DLD1 (cell line): ENCODE measurements at regions not wholly inside any gene's neighbourhood (a gene's known extent, or its start where the extent isn't known, plus 50 kb on each side); places are given as distances from the start of the nearest gene placed in this dataset.
"Not testable (repeated sequence)": the region's sequence is repeated elsewhere in the genome, so short reads cannot be mapped to it uniquely, and the experiment has no call there.

ENCODE experiments used
- in situ Hi-C: cut with HindIII; loops from 2 replicates; pipeline ENCODE4 v1.10.0; 2017; ENCODE audit warnings: low sequenced_read_pairs

DNA sequence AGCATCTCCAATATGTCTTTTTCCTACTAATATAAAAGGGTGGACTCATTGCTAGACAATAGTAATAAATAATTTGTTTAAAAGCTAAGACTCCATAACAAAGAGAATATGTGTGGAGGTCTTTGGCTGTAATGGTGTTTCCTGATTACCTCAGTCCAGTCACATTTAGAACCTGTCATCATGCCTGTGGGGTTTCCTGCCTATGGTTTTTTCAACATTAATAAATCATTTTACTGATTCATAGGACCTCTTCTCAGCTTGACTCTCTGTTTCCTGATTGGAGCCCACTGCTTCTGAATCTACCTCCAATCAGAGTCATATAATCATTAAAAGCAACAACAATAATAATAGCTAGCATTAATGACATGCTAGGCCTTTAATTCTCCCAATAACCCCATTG lies 52.4 kb upstream of the GNAI1 start:
- in situ Hi-C loops = no loop called here

DNA sequence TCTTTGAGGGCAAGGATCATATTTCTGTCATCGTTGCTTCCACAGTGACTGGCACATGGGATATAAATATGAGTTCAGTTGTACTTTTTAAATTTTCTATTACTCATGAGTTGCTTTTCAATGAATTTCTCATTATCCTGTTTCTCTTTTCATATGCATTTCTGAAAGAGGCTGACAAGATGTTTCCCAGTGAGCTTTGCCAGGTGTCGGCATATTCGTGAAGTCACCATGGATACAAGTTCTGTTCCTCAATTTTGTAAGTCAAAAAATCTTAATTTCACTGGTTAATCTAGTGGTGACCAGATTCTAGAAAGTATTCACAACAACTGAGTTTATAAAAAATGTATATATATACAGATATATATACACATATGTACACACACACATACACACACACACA lies 55.7 kb upstream of the GNAI1 start:
- in situ Hi-C loops = no loop called here

DNA sequence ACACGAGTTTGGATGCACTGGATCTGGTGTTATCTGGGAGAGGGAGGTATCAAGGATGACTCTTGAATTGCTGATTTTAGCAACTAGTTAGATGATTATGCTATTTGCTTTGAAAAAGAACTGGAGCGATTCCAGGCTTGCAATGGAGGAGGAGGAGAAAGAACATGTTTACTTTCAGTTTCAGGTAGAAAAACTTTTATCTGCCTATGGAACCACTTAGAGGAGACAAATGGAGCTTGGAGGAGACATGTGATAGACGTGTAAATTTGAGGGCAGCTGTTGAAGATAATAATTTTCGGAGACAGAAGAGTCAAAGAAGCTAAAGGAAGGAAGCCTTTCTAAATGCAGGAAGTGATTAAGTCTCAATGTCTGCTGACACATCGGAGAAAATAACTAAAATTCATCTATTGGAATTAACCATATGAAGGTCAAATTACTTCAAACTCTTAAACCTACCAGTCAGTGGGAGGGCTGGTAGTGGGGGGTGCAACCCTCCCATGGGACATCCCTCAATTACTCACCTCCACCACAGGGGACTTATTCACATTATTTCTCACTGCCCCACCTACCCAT lies 56.4 kb upstream of the GNAI1 start:
- in situ Hi-C loops = no loop called here

DNA sequence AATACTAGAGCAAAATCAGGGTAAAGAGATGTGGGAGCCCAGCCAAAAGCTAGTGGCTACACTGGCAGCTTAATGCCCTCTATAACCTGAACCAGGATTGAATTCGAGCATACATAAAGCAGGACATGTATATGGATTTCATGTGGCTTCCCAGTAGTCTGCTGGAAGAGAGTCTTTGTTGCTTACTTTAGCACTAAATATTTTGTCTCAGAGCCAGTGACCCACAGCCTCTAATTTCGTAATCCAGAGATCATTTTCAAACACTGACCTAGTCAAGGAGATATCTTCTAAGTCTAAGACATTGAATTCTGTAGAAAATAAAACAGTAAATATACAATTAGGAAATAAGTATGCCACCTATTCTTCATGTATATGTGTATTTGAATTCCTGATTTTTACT lies 64.2 kb upstream of the GNAI1 start:
- in situ Hi-C loops = no loop called here

DNA sequence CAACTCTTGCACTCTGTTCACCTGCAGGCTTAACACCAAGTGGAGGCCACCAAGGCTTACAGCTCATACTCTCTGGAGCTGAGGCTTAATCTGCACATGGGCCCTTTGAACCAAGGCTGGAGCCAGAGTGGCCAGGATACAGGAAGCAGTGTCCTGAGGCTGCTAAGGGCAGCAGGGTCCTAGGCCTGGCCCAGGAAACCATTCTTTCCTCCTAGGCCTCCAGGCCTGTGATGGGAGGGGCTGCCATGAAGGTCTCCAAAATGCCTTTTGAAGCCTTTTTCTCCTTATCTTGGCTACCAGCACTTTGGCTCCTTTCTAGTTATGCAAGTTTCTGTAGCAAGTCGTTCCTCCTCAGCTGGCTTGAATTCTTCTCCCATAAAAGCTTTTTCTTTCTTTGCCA lies 68.0 kb upstream of the GNAI1 start:
- in situ Hi-C loops = loop anchor here (5.0 kb wide), 1 partner anchor 76 kb away; no protein-coding TSS in a partner anchor

DNA sequence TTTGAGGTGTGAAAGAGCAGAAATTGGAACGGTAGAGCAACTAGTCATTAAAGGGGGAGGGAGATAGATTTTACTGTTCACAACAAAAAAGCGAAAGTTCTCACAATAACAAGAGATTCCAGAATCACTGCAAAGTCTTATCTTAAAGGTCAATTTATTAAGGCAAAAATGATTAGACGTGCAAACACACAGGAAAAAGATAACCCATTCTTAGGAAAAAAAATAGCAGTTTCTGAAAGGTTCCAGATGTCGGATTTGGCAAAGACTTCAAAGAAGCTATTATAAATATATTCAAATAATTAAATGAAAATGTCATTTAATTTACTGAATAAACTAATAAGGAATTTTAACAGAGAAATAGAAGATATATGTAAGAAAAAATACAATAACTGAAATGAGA lies 70.8 kb upstream of the GNAI1 start:
- in situ Hi-C loops = no loop called here

DNA sequence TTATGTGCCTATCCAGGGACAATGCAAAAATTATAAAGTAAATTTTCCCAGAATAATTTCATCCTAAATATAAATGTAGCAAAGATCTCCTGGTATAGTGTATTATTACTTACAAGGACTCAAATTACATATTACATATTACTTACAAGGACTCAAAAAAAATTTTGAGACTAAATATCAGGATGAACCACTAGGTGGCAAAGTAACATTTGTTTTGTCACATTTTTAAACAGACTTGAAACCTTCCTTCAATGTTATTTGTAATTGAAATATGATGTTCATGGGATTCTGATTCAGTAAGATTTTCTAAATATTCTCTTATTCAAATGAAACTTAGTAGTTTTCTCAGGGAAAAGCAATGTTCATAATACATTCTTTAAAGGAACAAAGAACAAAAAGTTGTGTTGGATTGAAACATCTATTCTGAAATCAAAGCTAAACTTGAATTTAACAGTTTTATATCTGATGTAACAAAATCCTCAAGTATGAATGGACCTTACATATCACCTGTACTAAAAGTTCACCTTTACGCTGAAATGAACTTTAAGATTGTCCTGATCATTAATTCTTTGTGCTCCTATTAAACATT lies 74.3 kb upstream of the GNAI1 start:
- in situ Hi-C loops = no loop called here

DNA sequence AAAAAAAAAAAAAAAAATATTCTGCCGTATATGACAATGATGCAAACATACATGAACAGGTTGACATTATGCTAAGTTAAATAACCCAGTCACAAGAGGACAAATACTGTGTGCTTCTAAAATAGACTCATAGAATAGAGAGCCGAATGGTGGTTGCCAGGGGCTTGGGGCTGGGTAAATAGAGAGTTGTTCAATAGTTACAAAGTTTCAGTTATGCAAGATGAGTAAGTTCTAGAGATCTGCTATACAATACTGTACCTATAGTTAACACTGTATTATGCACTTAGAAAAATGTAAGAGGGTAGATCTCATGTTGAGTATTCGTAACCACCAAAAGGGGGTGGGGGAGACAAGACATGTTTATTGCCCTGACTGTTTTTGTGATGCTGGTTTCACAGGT lies 77.1 kb upstream of the GNAI1 start:
- in situ Hi-C loops = no loop called here

DNA sequence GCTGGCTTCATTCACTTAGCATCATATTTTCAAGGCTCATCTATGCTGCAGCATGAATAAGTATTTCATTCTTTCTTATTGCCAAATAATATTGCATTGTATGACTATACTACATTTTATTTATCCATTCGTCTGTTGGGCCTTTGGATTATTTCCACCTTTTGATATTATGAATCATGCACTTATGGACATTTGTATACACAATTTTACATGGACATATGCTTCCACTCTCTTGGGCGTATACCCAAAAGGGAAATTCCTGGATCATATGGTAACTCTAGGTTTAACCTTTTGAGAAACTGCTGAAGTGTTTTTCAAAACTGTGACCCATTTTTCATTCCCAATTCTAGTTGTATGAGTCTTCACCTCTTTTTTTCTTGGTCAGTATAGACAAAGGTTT lies 80.3 kb upstream of the GNAI1 start:
- in situ Hi-C loops = no loop called here

DNA sequence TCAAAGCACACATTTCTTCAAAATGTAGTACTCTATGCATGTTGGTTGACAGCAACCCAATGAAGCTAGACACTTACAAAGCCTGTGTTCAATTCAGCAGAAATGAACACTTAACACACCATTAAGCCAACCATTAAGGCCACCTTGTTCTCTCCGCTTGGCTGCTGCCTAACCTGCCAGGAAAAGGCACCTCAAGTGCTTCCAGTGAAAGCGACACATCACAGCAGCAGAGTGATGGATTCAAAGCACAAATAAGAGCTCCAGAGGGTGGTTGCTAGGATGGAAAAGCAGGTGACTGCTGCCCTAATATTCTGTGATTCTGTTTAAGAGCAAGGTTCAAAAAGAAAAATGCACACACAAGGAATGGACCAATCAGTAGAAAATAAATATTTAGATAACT lies 81.5 kb upstream of the GNAI1 start:
- in situ Hi-C loops = no loop called here

DNA sequence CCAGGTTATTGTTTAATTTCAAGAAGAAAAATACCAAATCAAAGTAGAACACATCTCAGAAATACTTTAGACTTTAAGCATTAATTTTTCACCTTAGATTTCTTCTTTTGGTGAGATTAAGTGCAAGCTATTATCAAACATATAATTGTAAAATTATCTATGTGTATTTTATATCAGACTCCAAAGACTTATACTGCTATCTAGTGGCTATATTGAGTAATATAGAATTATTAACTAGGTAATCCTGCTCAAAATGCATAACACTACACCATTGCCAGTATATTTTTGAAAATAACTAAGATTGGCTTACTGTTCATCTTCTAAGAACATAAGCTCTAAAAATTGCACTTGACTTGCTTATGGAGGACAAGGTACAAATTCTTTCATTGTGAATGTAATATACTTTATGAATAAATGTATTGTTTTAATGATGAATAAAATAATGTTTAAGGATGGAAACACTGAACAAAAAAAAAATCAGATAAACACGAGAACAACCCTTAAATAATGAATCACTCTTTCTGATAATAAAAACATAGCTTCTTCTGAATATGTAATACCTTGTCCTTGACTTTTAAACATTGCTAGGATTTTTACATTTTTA lies 86.7 kb upstream of the GNAI1 start:
- in situ Hi-C loops = no loop called here

DNA sequence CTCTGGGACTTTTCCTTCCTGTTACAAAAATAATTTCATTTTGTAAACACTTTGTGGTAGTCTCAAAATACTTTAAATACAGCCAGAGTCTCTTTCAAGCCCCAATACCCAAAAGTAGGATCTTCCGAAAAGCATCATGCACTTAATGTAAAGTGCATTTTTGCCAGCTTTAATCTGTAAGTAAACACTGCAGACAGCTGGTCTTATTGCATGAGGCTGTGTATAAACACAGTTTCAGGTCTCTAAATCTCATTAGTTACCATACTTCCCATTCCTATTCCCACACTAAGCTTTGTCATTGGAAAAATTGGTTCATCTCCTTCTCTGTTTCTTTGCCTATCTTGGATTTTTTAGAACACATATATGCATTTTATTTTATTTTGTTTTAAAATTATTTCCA lies 87.6 kb upstream of the GNAI1 start:
- in situ Hi-C loops = no loop called here

DNA sequence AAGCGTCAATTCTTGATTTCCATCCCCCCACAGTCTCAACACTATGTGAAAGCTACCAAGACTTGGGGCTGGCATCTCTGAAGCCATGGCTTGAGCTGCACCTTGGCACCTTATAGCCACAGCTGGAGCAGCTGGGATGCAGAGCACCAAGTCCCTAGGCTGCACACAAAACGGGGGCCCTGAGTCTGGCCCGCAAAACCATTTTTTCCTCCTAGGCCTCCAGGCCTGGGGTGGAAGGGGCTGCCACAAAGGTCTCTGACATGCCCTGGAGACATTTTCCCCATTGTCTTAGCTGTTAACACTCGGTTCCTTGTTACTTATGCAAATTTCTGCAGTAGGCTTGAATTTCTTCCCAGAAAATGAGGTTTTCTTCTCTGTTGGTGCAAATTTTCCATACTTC lies 89.8 kb upstream of the GNAI1 start:
- in situ Hi-C loops = no loop called here

DNA sequence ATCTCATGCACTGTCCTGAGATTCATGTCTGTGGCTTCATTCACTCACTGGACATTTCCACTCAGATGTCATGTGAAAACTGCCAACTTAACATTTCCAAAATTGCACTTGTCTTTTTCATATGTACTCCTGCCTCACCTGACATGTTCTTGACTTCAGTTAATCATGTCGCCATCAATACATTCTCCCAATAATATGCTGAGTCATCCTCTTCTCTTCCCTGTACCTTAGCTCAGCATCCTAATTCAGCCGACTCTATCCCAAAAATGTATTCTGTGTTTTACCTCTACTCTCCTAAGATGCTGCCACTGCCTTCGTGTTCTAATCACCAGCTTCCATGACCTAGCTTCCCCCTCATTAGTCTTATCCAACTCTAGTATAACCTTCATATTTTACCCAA lies 93.9 kb upstream of the GNAI1 start:
- in situ Hi-C loops = no loop called here

DNA sequence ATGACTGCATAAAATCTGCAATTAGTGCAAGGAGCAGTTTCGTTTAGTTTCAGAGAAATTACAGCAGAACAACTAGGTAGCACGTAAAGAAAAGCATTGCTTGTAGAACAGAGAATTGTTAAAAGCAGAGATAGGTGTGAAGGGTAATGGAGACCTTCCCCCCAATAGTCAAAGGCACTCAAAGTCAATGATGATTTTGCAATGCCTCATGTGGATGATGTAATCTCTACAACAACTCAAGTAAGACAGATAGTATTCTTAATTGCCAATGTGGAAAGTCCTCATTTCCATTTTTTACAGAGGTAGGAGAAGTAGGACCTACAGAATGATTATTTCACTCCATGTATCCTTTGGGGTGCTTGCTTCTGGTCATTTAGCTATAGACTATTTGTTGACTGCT lies 94.3 kb upstream of the GNAI1 start:
- in situ Hi-C loops = no loop called here

DNA sequence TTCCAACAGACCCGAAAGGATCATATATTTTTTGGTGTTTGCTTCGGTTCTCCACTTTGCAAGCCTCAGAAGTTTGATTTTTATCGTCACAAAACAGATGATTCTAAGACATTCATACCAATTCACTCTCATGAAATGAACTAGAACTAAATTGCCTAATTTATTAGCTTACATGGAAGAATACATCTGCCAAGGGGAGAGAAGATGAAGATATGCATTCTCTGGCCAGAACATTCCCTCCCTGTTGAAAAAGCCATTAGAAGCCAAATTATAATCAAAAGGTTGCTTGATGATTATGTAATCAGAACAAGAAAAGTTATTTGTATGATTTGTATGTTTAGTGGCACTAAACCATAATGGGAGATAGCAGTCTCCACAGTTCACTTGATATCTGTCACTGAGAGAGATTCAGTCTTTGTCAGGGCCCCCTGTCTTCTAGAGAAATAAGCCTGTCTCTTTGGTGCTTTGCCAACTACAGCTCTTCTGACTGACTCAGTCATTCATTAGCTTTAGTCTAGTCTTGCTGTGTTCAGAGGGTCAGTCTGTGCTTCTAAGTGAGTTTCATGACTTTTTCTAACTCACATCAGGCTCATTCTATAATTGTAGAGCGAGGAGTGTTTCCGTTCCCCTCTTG lies 95.3 kb upstream of the GNAI1 start:
- in situ Hi-C loops = no loop called here

DNA sequence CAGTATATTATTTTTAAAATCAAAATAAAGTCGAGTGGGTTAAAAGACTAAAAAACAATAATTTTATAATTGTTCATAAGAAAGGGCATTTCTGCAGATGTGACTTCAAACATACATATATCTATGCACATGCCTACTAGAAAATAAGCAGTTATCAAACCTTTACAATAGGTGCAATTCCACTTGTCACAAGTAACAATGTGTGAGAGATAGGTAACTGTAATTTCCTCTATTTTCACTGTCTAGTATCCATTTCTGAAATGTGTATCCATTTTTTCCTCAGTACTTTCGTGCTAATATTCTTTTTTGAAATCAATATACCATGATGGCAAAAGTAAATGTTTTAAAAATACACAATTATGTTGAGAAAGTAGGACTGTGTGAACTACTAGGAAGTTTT lies 96.9 kb upstream of the GNAI1 start:
- in situ Hi-C loops = no loop called here

DNA sequence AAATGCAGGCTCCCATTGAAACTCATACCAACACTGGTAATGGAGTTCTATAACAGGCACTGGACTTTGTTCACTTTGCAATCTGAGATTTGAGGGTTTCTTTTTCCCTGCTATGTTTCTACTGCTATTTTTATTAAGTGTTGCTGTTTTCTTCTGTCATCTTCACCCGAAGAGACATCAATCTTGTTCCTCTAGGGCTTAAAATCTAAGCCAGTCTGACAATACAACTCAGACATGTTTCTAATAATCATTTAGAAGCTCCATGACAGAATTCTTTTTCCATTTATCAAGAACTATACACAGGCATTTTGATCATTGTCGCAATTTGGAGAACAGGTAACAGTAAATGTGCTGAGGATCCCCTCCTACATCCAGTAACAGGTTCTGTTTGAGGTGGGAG lies 98.5 kb upstream of the GNAI1 start:
- in situ Hi-C loops = no loop called here

DNA sequence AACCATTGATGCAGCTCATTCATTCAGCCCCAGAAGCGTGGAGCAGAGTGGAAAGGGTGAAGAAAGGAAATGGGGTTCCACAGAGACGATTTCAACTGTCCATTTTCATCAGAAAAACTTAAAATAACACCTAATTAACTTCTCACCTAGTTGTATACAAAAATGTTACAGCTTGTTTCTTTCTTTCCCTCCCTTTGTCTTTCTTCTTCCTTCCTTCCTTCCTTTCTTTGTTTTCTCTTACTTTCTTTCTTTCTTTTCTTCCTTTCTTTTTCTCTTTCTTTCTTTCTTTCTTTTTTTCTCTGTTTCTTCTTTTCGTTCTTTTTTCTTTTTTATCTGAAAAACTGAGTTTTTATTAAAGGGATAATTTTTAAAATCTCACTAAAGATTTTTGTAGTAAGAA lies 105.9 kb upstream of the GNAI1 start:
- in situ Hi-C loops = no loop called here

DNA sequence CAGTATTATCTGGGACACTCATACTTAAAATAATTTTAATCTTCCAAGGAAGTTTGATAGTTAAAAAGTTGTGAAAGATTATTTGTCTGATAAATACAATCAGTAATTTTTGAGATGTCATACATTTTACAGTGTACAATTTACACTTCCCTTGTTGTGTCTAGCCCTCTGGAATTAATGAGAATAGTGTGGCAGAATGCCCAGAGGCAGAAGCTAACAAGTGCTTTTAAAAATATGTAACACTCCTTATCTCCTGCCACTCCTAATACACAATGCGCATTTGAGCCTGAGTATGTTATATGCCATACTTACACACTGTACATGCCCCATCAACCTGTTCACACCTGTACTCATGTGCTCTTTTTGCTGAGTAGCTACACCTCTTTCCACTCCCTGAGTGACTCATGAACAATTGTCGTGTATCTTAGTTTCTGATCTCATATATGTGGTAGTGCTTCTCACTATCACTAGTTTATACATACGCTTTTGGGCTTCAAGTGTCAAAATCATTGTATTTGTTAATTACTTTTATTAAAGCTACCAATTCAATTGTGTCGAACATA lies 106.9 kb upstream of the GNAI1 start:
- in situ Hi-C loops = no loop called here

DNA sequence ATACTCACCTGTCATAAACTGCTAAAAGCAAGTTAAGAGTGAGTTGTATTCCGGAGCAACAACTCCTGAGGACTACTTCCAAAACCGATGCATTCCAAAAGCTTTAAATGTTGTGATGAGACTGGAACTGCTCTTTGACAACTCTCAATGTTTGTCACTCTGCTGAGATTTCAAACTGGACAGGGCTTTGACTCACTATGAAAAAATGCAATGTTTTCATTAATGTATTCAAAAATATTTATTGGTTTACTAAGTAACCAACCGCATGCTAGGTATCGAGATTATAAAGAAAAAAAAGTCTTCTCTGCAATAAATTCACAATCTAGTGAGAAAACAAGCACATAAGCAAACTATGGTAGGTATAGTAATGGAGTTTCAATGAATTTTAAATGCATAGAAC lies 107.9 kb upstream of the GNAI1 start:
- in situ Hi-C loops = no loop called here

DNA sequence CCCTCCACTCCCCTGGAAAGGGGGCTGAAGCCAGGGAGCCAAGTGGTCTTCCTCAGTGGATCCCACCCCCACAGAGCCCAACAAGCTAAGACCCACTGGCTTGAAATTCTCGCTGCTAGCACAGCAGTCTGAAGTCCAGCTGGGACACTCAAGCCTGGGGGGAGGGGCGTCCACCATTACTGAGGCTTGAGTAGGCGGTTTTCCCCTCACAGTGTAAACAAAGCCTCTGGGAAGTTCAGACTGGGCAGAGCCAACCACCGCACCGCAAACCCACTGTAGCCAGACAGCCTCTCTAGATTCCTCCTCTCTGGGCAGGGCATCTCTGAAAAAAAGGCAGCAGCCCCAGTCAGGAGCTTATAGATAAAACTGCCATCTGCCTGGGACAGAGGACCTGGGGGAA lies 114.4 kb upstream of the GNAI1 start:
- in situ Hi-C loops = not testable (repeated sequence)
